ENCODE measurements at regions not wholly inside any gene's neighbourhood (a gene's known extent, or its start where the extent isn't known, plus 50 kb on each side); places are given as distances from the start of the nearest gene placed in this dataset.
"Not testable (repeated sequence)": the region's sequence is repeated elsewhere in the genome, so short reads cannot be mapped to it uniquely, and the experiment has no call there.

GRCh38 chr4:169323925-169324324, 53.2 kb upstream of the SH3RF1 start:
- not testable (repeated sequence) for H3K4me1 Mint-ChIP-seq; H3K27me3 Mint-ChIP-seq; H3K9me3 Mint-ChIP-seq (ENCODE audit: low read depth)

GRCh38 chr4:169322833-169323232, 52.1 kb upstream of the SH3RF1 start:
- POLR2A ChIA-PET; H3K27me3 Mint-ChIP-seq; H3K27ac Mint-ChIP-seq; CTCF ChIA-PET; H3K9me3 Mint-ChIP-seq (ENCODE audit: low read depth); intact Hi-C loops (cut with DNase I, micrococcal nuclease); ATAC-seq; H3K4me1 Mint-ChIP-seq; DNase-seq; H3K4me3 Mint-ChIP-seq; H3K36me3 Mint-ChIP-seq (ENCODE audit: low read depth): not testable (repeated sequence)

More at GRCh38 chr4:169323925-169324324, 53.2 kb upstream of the SH3RF1 start:
- intact Hi-C loops (cut with DNase I, micrococcal nuclease); CTCF ChIA-PET; POLR2A ChIA-PET; DNase-seq; H3K27ac Mint-ChIP-seq; H3K4me3 Mint-ChIP-seq; H3K36me3 Mint-ChIP-seq (ENCODE audit: low read depth); ATAC-seq: not testable (repeated sequence)
